ENCODE measurements at regions not wholly inside any gene's neighbourhood (a gene's known extent, or its start where the extent isn't known, plus 50 kb on each side); places are given as distances from the start of the nearest gene placed in this dataset.

GRCh38 chr7:138278601-138279000 is 181.5 kb upstream of the TRIM24 start:
- no CpG with 5 or more reads among the region's 2 CpGs for WGBS (ENCODE audit: insufficient coverage)
- no peak overlapping the region for H3K9ac ChIP-seq (ENCODE audit: insufficient read depth, low read length, poor library complexity, severe bottlenecking)
- Mint-ChIP-seq H3K36me3 (no peaks in the 10 kb centered on the region), H3K4me3 (no peak overlapping the region), H3K4me1 (no peaks in the 10 kb centered on the region), H3K27ac (no peak overlapping the region), H3K27me3 (ENCODE audit: low read depth in 3 of 3) (peaks cover 0 to 3% (median 1%) of the 10 kb centered on the region in 3 donors), H3K9me3 (peaks cover 2 to 17% (median 10%) of the 10 kb centered on the region in 7 donors)
- H3K4me2 ChIP-seq (replicated peaks; ENCODE audit: extremely low read depth, low read length, poor library complexity, severe bottlenecking): no peak overlapping the region
- no peaks in the 10 kb centered on the region for H3K4me1 ChIP-seq (ENCODE audit: control insufficient read depth in 1 of 2, insufficient read depth in 2 of 2, low read length in 2 of 2)
- H4K20me1 ChIP-seq (ENCODE audit: insufficient read depth, low read length): no peaks in the 10 kb centered on the region
- H3K9me3 ChIP-seq (replicated peaks in 1 of 2; ENCODE audit: control insufficient read depth in 1 of 2, insufficient read depth in 1 of 2, low read length in 2 of 2): peaks cover 0 to 2% of the 10 kb centered on the region in 2 donors
- no peak overlapping the region for H2AFZ ChIP-seq (ENCODE audit: insufficient read depth, low read depth, low read length, poor library complexity, severe bottlenecking)
- no peaks in the 10 kb centered on the region for H3K27me3 ChIP-seq (ENCODE audit: control insufficient read depth in 2 of 2, insufficient read depth in 2 of 2, low read length in 2 of 2)
- H3K27ac ChIP-seq (ENCODE audit: low read depth in 1 of 2, low read length in 2 of 2): no peak overlapping the region
- DNase-seq: no peak
- intact Hi-C loops (cut with micrococcal nuclease): no loop called here
- H3K79me2 ChIP-seq (ENCODE audit: insufficient read depth, low read length): no peaks in the 10 kb centered on the region
- no peak for TF ChIP-seq CTCF (IDR thresholded peaks at IDR 0.05)
- H3K36me3 ChIP-seq (replicated peaks in 1 of 2; ENCODE audit: control insufficient read depth in 1 of 2, insufficient read depth in 2 of 2, low read length in 2 of 2): no peaks in the 10 kb centered on the region
- no peak overlapping the region for H3K4me3 ChIP-seq (replicated peaks in 1 of 3; ENCODE audit: low read depth in 2 of 3, low read length in 3 of 3)

- Histone ChIP-seq H3K79me2 (ENCODE audit: insufficient read depth, low read length) (no peaks in the 10 kb centered on the region), H3K9me3 (replicated peaks in 1 of 2; ENCODE audit: control insufficient read depth in 1 of 2, insufficient read depth in 1 of 2, low read length in 2 of 2) (peaks cover 0 to 2% of the 10 kb centered on the region in 2 donors), H3K9ac (ENCODE audit: insufficient read depth, low read length, poor library complexity, severe bottlenecking) (no peak overlapping the region), H2AFZ (ENCODE audit: insufficient read depth, low read depth, low read length, poor library complexity, severe bottlenecking) (no peak overlapping the region), H3K36me3 (replicated peaks in 1 of 2; ENCODE audit: control insufficient read depth in 1 of 2, insufficient read depth in 2 of 2, low read length in 2 of 2) (no peaks in the 10 kb centered on the region), H3K4me2 (replicated peaks; ENCODE audit: extremely low read depth, low read length, poor library complexity, severe bottlenecking) (no peak overlapping the region), H3K27ac (ENCODE audit: low read depth in 1 of 2, low read length in 2 of 2) (no peak overlapping the region), H3K4me3 (replicated peaks in 1 of 3; ENCODE audit: low read depth in 2 of 3, low read length in 3 of 3) (no peak overlapping the region), H3K4me1 (ENCODE audit: control insufficient read depth in 1 of 2, insufficient read depth in 2 of 2, low read length in 2 of 2) (no peaks in the 10 kb centered on the region), H4K20me1 (ENCODE audit: insufficient read depth, low read length) (no peaks in the 10 kb centered on the region), H3K27me3 (ENCODE audit: control insufficient read depth in 2 of 2, insufficient read depth in 2 of 2, low read length in 2 of 2) (no peaks in the 10 kb centered on the region)
- Mint-ChIP-seq H3K27me3 (ENCODE audit: low read depth in 3 of 3) (peaks cover 0 to 3% (median 1%) of the 10 kb centered on the region in 3 donors), H3K4me3 (no peak overlapping the region), H3K4me1 (no peaks in the 10 kb centered on the region), H3K27ac (no peak overlapping the region), H3K9me3 (peaks cover 2 to 15% (median 7%) of the 10 kb centered on the region in 7 donors), H3K36me3 (no peaks in the 10 kb centered on the region)
- 100% methylated on average over 1 of the region's 5 CpGs for WGBS (ENCODE audit: insufficient coverage)
- DNase-seq: no peak
- TF ChIP-seq CTCF (IDR thresholded peaks at IDR 0.05): no peak
- intact Hi-C loops (cut with micrococcal nuclease): no loop called here
These were observed 177.1 kb upstream of the TRIM24 start for GRCh38 chr7:138282997-138283396.

Data from CD14-positive monocyte (primary cell).